Mucosa of descending colon (tissue), 3 donors: ENCODE measurements at regions not wholly inside any gene's neighbourhood (a gene's known extent, or its start where the extent isn't known, plus 50 kb on each side); places are given as distances from the start of the nearest gene placed in this dataset.

Experiments used
- ATAC-seq: fragments of 200-7000 bp; cut with Tn5 transposase; one replicate; pipeline ENCODE4 v1.9.1; 2020; ENCODE audit warnings: mild to moderate bottlenecking, moderate library complexity
- DNase-seq, 3 donors: peaks; one replicate each; pipeline ENCODE4 v3.0.0-alpha.2; 2020
- H3K36me3 ChIP-seq: fragments of 200-600 bp; one replicate; pipeline ENCODE4 v1.8.0; 2021; ENCODE audit warnings: low read depth, mild to moderate bottlenecking
- H3K4me1 ChIP-seq: fragments of 200-600 bp; one replicate; pipeline ENCODE4 v1.8.0; 2021; ENCODE audit warnings: low read depth, mild to moderate bottlenecking
- H3K4me3 ChIP-seq: fragments of 200-600 bp; one replicate; pipeline ENCODE4 v1.8.0; 2021; ENCODE audit warnings: mild to moderate bottlenecking
- H3K9me3 ChIP-seq: fragments of 200-600 bp; one replicate; pipeline ENCODE4 v1.8.0; 2021; ENCODE audit warnings: mild to moderate bottlenecking
- intact Hi-C, 2 donors: fragments of 100-400 bp; cut with DNase I in 1 of 2; cut with micrococcal nuclease in 1 of 2; formaldehyde crosslinking; loops; one replicate each; pipeline versions ENCODE4 v1.11.0 to v1.11.1; 2022; cut with DNase I, micrococcal nuclease
- TF ChIP-seq, protein P1 (sequence below): fragments of 200-600 bp; IDR thresholded peaks from one replicate; pipeline ENCODE4 v1.8.0; 2022; ENCODE audit warnings: antibody characterized with exemption, mild to moderate bottlenecking
- donor health status: DM: no; HTN: no; CAD: no; lungs with moderate emphysema.
- donor health status: DM: no; HTN: no; CAD: no.
- donor health status: DM: no; HTN: yes; CAD: no.

- DNase-seq (no peak), ATAC-seq (no peak)
- TF ChIP-seq, protein P1, sequence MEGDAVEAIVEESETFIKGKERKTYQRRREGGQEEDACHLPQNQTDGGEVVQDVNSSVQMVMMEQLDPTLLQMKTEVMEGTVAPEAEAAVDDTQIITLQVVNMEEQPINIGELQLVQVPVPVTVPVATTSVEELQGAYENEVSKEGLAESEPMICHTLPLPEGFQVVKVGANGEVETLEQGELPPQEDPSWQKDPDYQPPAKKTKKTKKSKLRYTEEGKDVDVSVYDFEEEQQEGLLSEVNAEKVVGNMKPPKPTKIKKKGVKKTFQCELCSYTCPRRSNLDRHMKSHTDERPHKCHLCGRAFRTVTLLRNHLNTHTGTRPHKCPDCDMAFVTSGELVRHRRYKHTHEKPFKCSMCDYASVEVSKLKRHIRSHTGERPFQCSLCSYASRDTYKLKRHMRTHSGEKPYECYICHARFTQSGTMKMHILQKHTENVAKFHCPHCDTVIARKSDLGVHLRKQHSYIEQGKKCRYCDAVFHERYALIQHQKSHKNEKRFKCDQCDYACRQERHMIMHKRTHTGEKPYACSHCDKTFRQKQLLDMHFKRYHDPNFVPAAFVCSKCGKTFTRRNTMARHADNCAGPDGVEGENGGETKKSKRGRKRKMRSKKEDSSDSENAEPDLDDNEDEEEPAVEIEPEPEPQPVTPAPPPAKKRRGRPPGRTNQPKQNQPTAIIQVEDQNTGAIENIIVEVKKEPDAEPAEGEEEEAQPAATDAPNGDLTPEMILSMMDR = no peak
- H3K4me3 ChIP-seq = no peak overlapping the region
- no peaks in the 10 kb centered on the region for H3K9me3 ChIP-seq
- no peaks in the 10 kb centered on the region for H3K4me1 ChIP-seq
- no peaks in the 10 kb centered on the region for H3K36me3 ChIP-seq
- intact Hi-C loops = no loop called here
These were observed 175.7 kb downstream of the C12orf50 start for GRCh38 chr12:87853448-87854003.

GRCh38 chr12:87849074-87849473 lies 180.1 kb downstream of the C12orf50 start:
- H3K36me3 ChIP-seq = no peaks in the 10 kb centered on the region
- no peaks in the 10 kb centered on the region for H3K4me1 ChIP-seq
- intact Hi-C loops = no loop called here
- TF ChIP-seq, protein P1 = no peak
- H3K4me3 ChIP-seq = no peak overlapping the region
- ATAC-seq (no peak), DNase-seq (no peak)
- H3K9me3 ChIP-seq = no peaks in the 10 kb centered on the region

DNA sequence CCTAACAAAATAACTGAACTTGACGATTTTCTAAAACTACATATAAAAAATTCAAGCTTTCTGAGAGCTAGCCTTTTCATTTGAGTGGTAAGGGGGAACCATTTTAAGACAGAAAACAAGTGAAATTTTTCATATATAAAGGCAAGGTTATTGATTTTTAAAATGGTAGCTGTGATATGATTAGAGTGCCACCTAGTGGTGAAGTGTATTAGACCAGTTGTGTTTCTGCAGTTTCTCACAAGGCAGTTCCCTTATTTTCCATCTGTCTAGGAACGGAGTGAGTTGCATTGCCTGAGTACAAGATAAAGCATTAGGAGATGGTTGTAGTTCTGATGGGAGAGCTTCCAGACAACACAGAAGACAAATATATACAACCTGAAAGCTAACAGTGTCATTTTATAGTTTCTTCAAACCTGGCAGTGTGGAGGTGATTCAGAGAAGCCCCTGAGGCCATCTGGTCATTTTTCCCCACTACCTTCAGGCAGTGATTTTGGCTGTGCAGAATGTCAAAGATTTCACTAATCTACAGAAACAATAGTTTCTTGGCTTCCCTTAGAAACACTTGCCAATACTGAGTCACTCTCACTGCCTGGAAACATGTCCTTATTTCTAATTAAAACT lies 180.8 kb downstream of the C12orf50 start:
- DNase-seq = peak in 1 of 3 donors; percentile 45
- Histone ChIP-seq H3K4me3 (no peak overlapping the region), H3K4me1 (no peaks in the 10 kb centered on the region), H3K36me3 (no peaks in the 10 kb centered on the region), H3K9me3 (no peaks in the 10 kb centered on the region)
- TF ChIP-seq, protein P1 = peak; percentile 50
- intact Hi-C loops = no loop called here
- peak; percentile 51 for ATAC-seq

DNA sequence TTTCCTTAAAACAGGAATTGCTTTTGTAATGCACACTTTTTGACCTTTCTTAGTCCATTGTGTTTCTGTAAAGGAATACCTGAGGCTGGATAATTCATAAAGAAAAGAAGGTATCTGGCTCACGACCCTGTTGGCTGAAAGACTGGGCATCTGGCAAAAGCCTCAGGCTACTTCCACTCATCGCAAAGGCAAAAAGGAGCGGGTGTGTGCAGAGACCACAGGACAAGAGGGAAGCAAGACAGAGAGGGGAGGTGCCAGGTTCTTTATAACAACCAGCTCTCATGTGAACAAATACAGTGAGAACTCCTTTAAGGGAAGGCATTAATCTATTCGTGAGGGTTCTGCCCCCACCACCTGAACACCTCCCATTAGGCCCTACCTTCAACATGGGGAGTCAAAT lies 182.1 kb downstream of the C12orf50 start:
- no peak for DNase-seq
- H3K9me3 ChIP-seq = no peaks in the 10 kb centered on the region
- no peaks in the 10 kb centered on the region for H3K36me3 ChIP-seq
- no peak overlapping the region for H3K4me3 ChIP-seq
- intact Hi-C loops = no loop called here
- H3K4me1 ChIP-seq = no peaks in the 10 kb centered on the region
- TF ChIP-seq, protein P1 = no peak
- ATAC-seq = no peak

DNA sequence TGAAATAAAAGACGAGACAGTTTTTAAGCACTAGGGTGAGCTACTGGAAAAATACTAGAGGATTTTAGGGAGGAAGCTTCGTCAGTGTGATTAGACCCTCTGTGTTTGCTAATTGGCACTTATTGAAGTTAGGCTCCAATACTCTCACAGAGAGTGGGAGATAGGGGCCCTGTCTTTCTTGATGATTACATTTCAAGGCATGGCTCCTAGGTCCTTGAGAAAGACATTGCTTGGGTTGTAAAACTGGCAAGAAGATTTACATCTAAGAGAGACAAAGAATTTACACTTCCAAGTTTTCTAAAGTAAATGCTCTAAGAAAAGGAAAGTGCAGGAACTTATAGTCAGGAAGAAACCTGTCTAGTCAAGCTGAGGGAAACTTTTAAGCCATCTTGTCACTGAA lies 183.2 kb downstream of the C12orf50 start:
- Histone ChIP-seq H3K4me3 (no peak overlapping the region), H3K36me3 (no peaks in the 10 kb centered on the region), H3K9me3 (no peaks in the 10 kb centered on the region), H3K4me1 (no peaks in the 10 kb centered on the region)
- TF ChIP-seq, protein P1 = no peak
- intact Hi-C loops = no loop called here
- no peak for ATAC-seq
- DNase-seq = no peak
